Liver (tissue), 8 donors: ENCODE measurements at regions not wholly inside any gene's neighbourhood (a gene's known extent, or its start where the extent isn't known, plus 50 kb on each side); places are given as distances from the start of the nearest gene placed in this dataset.

Experiments
- DNase-seq: peaks from one replicate; pipeline ENCODE4 v3.0.0-alpha.2; 2017; ENCODE audit warnings: low spot score
- H3K27ac ChIP-seq, 2 donors: one replicate each; pipeline ENCODE4 v1.7.0; 2013; ENCODE audit warnings: inconsistent platforms in 2 of 2, low read length in 2 of 2, control low read depth in 1 of 2, low read depth in 1 of 2, mild to moderate bottlenecking in 1 of 2
- H3K27me3 ChIP-seq, 4 donors: one replicate each; pipeline versions ENCODE4 v1.6.1 to v1.7.0; 2013; ENCODE audit warnings: low read length in 3 of 4, inconsistent platforms in 1 of 4, mild to moderate bottlenecking in 1 of 4, moderate library complexity in 1 of 4; ENCODE audit not compliant: control insufficient read depth in 4 of 4, insufficient read depth in 4 of 4
- H3K36me3 ChIP-seq, 4 donors: one replicate each; pipeline versions ENCODE4 v1.6.1 to v1.7.0; 2013; ENCODE audit warnings: low read length in 3 of 4, mild to moderate bottlenecking in 3 of 4, low read depth in 1 of 4, moderate library complexity in 1 of 4; ENCODE audit not compliant: control insufficient read depth in 4 of 4, insufficient read depth in 3 of 4
- H3K4me1 ChIP-seq, 4 donors: one replicate each; pipeline versions ENCODE4 v1.6.1 to v1.7.0; 2013; ENCODE audit warnings: low read length in 3 of 4, mild to moderate bottlenecking in 3 of 4, moderate library complexity in 1 of 4; ENCODE audit not compliant: control insufficient read depth in 4 of 4, insufficient read depth in 4 of 4
- H3K4me3 ChIP-seq, 3 donors: one replicate each; pipeline versions ENCODE4 v1.6.1 to v1.7.0; 2013; ENCODE audit warnings: low read length in 3 of 3, control low read depth in 1 of 3, low read depth in 1 of 3, mild to moderate bottlenecking in 1 of 3
- H3K9ac ChIP-seq, 2 donors: one replicate each; pipeline ENCODE4 v1.7.0; 2013; ENCODE audit warnings: low read length in 2 of 2, mild to moderate bottlenecking in 2 of 2, moderate library complexity in 2 of 2, control low read depth in 1 of 2, low read depth in 1 of 2
- H3K9me3 ChIP-seq, 4 donors: one replicate each; pipeline versions ENCODE4 v1.6.1 to v1.7.0; 2013; ENCODE audit warnings: low read length in 3 of 4; ENCODE audit not compliant: control insufficient read depth in 4 of 4
- ATF3 ChIP-seq: IDR thresholded peaks from 2 replicates; pipeline ENCODE4 v1.6.1; 2016; ENCODE audit warnings: antibody characterized with exemption
- CTCF ChIP-seq: fragments of 150-350 bp; IDR thresholded peaks from 2 replicates; pipeline ENCODE4 v1.5.1; 2017; ENCODE audit warnings: improper control_type of control experiment, low read depth, low read length; ENCODE audit not compliant: missing input control
- EGR1 ChIP-seq, 2 donors: IDR thresholded peaks; 2 replicates each; pipeline ENCODE4 v1.6.1; 2016 to 2018; ENCODE audit warnings: antibody characterized with exemption in 2 of 2, low read depth in 2 of 2
- FOXA2 ChIP-seq: IDR thresholded peaks from 2 replicates; pipeline ENCODE4 v1.6.1; 2016; ENCODE audit warnings: antibody characterized with exemption
- GABPA ChIP-seq, 2 donors: IDR thresholded peaks in 1 of 2; conservative IDR thresholded peaks in 1 of 2; 2 replicates each; pipeline ENCODE4 v1.6.1; 2016; ENCODE audit warnings: antibody characterized with exemption in 2 of 2, mild to moderate bottlenecking in 1 of 2, moderate library complexity in 1 of 2
- HNF4A ChIP-seq, 2 donors: conservative IDR thresholded peaks; 2 replicates each; pipeline ENCODE4 v1.6.1; 2016; ENCODE audit warnings: antibody characterized with exemption in 2 of 2, mild to moderate bottlenecking in 2 of 2
- HNF4G ChIP-seq: IDR thresholded peaks from 2 replicates; pipeline ENCODE4 v1.6.1; 2016; ENCODE audit warnings: antibody characterized with exemption
- JUND ChIP-seq, 2 donors: IDR thresholded peaks; 2 replicates each; pipeline ENCODE4 v1.6.1; 2016; ENCODE audit warnings: antibody characterized with exemption in 2 of 2
- NR2F2 ChIP-seq: IDR thresholded peaks from 2 replicates; pipeline ENCODE4 v1.6.1; 2016; ENCODE audit warnings: antibody characterized with exemption
- RAD21 ChIP-seq, 2 donors: IDR thresholded peaks; 2 replicates each; pipeline ENCODE4 v1.6.1; 2016; ENCODE audit warnings: antibody characterized with exemption in 2 of 2, mild to moderate bottlenecking in 2 of 2
- RXRA ChIP-seq, 2 donors: IDR thresholded peaks; 2 replicates each; pipeline ENCODE4 v1.6.1; 2017 to 2018; ENCODE audit warnings: antibody characterized with exemption in 2 of 2, mild to moderate bottlenecking in 1 of 2
- SP1 ChIP-seq: IDR thresholded peaks from 2 replicates; pipeline ENCODE4 v1.6.1; 2018; ENCODE audit warnings: antibody characterized with exemption, mild to moderate bottlenecking
- TAF1 ChIP-seq: conservative IDR thresholded peaks from 2 replicates; pipeline ENCODE4 v1.6.1; 2016; ENCODE audit warnings: antibody characterized with exemption, mild to moderate bottlenecking
- YY1 ChIP-seq: IDR thresholded peaks from 2 replicates; pipeline ENCODE4 v1.6.1; 2016; ENCODE audit warnings: antibody characterized with exemption, mild to moderate bottlenecking
- ZBTB33 ChIP-seq: IDR thresholded peaks from 2 replicates; pipeline ENCODE4 v1.6.1; 2016; ENCODE audit warnings: antibody characterized with exemption
- WGBS: extraction: QIAGEN DNeasy Blood & Tissue Kit; methylation state at CpG from one replicate; pipeline ENCODE4 v1.1.7; 2013; 5-methylcytosine and 5-hydroxymethylcytosine counted together
- TF ChIP-seq, protein P1 (sequence below): IDR thresholded peaks from 2 replicates; pipeline ENCODE4 v1.6.1; 2016; ENCODE audit warnings: antibody characterized with exemption, mild to moderate bottlenecking
- donor health status: healthy.
- donor health status: healthy.
- donor health status: healthy.
- donor health status: healthy.
- donor health status: healthy.

- WGBS: 87% methylated on average over 3 of the region's 3 CpGs
- no peak for TF ChIP-seq HNF4G
- no peak for TF ChIP-seq GABPA (IDR thresholded peaks at IDR 0.05 in 1 of 2, conservative IDR thresholded peaks at IDR 0.05 in 1 of 2)
- TF ChIP-seq ATF3: no peak
- TF ChIP-seq RXRA (IDR thresholded peaks at IDR 0.05): no peak
- no peak for TF ChIP-seq TAF1
- no peak for TF ChIP-seq CTCF
- TF ChIP-seq ZBTB33: no peak
- no peak for TF ChIP-seq JUND (IDR thresholded peaks at IDR 0.05)
- no peak for TF ChIP-seq FOXA2
- Histone ChIP-seq H3K36me3 (no peaks in the 10 kb centered on the region), H3K27me3 (no peaks in the 10 kb centered on the region), H3K4me3 (no peak overlapping the region), H3K9me3 (no peaks in the 10 kb centered on the region), H3K4me1 (no peaks in the 10 kb centered on the region), H3K27ac (no peak overlapping the region), H3K9ac (no peak overlapping the region)
- DNase-seq: no peak
Observed at GRCh38 chr4:174579421-174579820, 57.1 kb upstream of the HPGD start.

- no peaks in the 10 kb centered on the region for H3K36me3 ChIP-seq
- 85% methylated on average over 1 of the region's 1 CpG for WGBS
- TF ChIP-seq, protein P1, sequence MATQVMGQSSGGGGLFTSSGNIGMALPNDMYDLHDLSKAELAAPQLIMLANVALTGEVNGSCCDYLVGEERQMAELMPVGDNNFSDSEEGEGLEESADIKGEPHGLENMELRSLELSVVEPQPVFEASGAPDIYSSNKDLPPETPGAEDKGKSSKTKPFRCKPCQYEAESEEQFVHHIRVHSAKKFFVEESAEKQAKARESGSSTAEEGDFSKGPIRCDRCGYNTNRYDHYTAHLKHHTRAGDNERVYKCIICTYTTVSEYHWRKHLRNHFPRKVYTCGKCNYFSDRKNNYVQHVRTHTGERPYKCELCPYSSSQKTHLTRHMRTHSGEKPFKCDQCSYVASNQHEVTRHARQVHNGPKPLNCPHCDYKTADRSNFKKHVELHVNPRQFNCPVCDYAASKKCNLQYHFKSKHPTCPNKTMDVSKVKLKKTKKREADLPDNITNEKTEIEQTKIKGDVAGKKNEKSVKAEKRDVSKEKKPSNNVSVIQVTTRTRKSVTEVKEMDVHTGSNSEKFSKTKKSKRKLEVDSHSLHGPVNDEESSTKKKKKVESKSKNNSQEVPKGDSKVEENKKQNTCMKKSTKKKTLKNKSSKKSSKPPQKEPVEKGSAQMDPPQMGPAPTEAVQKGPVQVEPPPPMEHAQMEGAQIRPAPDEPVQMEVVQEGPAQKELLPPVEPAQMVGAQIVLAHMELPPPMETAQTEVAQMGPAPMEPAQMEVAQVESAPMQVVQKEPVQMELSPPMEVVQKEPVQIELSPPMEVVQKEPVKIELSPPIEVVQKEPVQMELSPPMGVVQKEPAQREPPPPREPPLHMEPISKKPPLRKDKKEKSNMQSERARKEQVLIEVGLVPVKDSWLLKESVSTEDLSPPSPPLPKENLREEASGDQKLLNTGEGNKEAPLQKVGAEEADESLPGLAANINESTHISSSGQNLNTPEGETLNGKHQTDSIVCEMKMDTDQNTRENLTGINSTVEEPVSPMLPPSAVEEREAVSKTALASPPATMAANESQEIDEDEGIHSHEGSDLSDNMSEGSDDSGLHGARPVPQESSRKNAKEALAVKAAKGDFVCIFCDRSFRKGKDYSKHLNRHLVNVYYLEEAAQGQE: no peak
- TF ChIP-seq FOXA2 (no peak), ZBTB33 (no peak), HNF4G (no peak), YY1 (no peak), NR2F2 (no peak), TAF1 (no peak), RAD21 (IDR thresholded peaks at IDR 0.05) (no peak), SP1 (no peak), HNF4A (conservative IDR thresholded peaks at IDR 0.05) (no peak), EGR1 (IDR thresholded peaks at IDR 0.05; ENCODE audit: low read depth in 2 of 2) (no peak)
- no peak for DNase-seq
- no peak overlapping the region for H3K9ac ChIP-seq
- H3K27ac ChIP-seq: no peak overlapping the region
- H3K9me3 ChIP-seq: no peaks in the 10 kb centered on the region
- H3K4me1 ChIP-seq: no peaks in the 10 kb centered on the region
- no peaks in the 10 kb centered on the region for H3K27me3 ChIP-seq
- H3K4me3 ChIP-seq: no peak overlapping the region
Observed at GRCh38 chr4:174578366-174578765, 56.1 kb upstream of the HPGD start.
